ENCODE measurements at regions not wholly inside any gene's neighbourhood (a gene's known extent, or its start where the extent isn't known, plus 50 kb on each side); places are given as distances from the start of the nearest gene placed in this dataset.

- DNase-seq = peak in 1 of 3 donors; percentile 8
- TF ChIP-seq POLR2A (IDR thresholded peaks at IDR 0.05) = no peak
- no peak for TF ChIP-seq CTCF (IDR thresholded peaks at IDR 0.05)
- Histone ChIP-seq H3K27me3 (no peaks in the 10 kb centered on the region), H3K36me3 (no peaks in the 10 kb centered on the region), H3K27ac (no peak overlapping the region), H3K9me3 (peaks cover 0 to 7% (median 1%) of the 10 kb centered on the region in 4 donors), H3K4me1 (no peaks in the 10 kb centered on the region), H3K4me3 (no peak overlapping the region)
Measured at GRCh38 chr11:70541699-70542098, 143.4 kb downstream of the CTTN start.

- TF ChIP-seq POLR2A (IDR thresholded peaks at IDR 0.05) (no peak), CTCF (IDR thresholded peaks at IDR 0.05) (no peak)
- Histone ChIP-seq H3K27me3 (no peaks in the 10 kb centered on the region), H3K27ac (no peak overlapping the region), H3K4me1 (no peaks in the 10 kb centered on the region), H3K36me3 (no peaks in the 10 kb centered on the region), H3K4me3 (no peak overlapping the region), H3K9me3 (peaks cover 0 to 7% (median 1%) of the 10 kb centered on the region in 4 donors)
- no peak for DNase-seq
Measured at GRCh38 chr11:70542406-70542805, 144.1 kb downstream of the CTTN start.

- H3K4me3 ChIP-seq = no peak overlapping the region
- H3K27me3 ChIP-seq = no peaks in the 10 kb centered on the region
- no peak for TF ChIP-seq CTCF (IDR thresholded peaks at IDR 0.05)
- TF ChIP-seq POLR2A (IDR thresholded peaks at IDR 0.05) = no peak
- no peak overlapping the region for H3K27ac ChIP-seq
- H3K4me1 ChIP-seq = no peaks in the 10 kb centered on the region
- peaks cover 0 to 7% (median 1%) of the 10 kb centered on the region in 4 donors for H3K9me3 ChIP-seq
- no peak for DNase-seq
- H3K36me3 ChIP-seq = no peaks in the 10 kb centered on the region
Measured at GRCh38 chr11:70542811-70543210, 144.5 kb downstream of the CTTN start.

GRCh38 chr11:70543611-70544010 is 145.3 kb downstream of the CTTN start:
- Histone ChIP-seq H3K27ac (no peak overlapping the region), H3K9me3 (peaks cover 0 to 7% (median 1%) of the 10 kb centered on the region in 4 donors), H3K4me3 (no peak overlapping the region), H3K27me3 (no peaks in the 10 kb centered on the region), H3K36me3 (no peaks in the 10 kb centered on the region), H3K4me1 (no peaks in the 10 kb centered on the region)
- DNase-seq = no peak
- TF ChIP-seq POLR2A (IDR thresholded peaks at IDR 0.05) (no peak), CTCF (IDR thresholded peaks at IDR 0.05) (no peak)

- DNase-seq = no peak
Measured at GRCh38 chr11:70544067-70544773, 145.9 kb downstream of the CTTN start.

More at GRCh38 chr11:70544067-70544773, 145.9 kb downstream of the CTTN start:
- TF ChIP-seq POLR2A (IDR thresholded peaks at IDR 0.05) (no peak), CTCF (IDR thresholded peaks at IDR 0.05) (no peak)
- no peaks in the 10 kb centered on the region for H3K4me1 ChIP-seq
- H3K27me3 ChIP-seq = no peaks in the 10 kb centered on the region
- H3K36me3 ChIP-seq = no peaks in the 10 kb centered on the region
- peaks cover 0 to 7% (median 1%) of the 10 kb centered on the region in 4 donors for H3K9me3 ChIP-seq
- H3K4me3 ChIP-seq = no peak overlapping the region
- no peak overlapping the region for H3K27ac ChIP-seq
